ENCODE measurements at regions not wholly inside any gene's neighbourhood (a gene's known extent, or its start where the extent isn't known, plus 50 kb on each side); places are given as distances from the start of the nearest gene placed in this dataset.
A peak's percentile ranks its signal among the peaks of the same experiment; 100 is the strongest.

DNA sequence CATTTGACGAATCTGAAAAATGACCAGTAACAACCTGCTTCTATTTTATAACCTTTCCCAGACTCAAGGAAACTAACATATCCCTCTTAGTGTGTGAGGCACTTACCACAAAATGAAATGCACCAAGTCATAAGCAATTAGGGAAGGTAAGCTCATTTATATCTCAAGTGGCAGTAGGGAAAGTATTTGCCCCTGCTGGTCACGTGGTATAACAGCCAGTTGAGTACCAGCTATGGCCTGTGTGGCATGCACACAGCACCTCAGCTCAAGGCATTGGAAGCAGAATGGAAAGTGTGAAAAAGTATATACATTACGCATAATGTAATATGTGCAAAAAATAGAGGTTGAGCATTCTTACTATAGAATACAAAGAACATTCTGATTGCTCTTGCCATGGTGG lies 178.3 kb upstream of the GYPA start:
- POLR2A ChIA-PET: no interaction called here
- peaks cover 4% of the 10 kb centered on the region for H3K27me3 Mint-ChIP-seq
- no peaks in the 10 kb centered on the region for H3K4me1 Mint-ChIP-seq
- ATAC-seq (ENCODE audit: low read depth) (no peak), DNase-seq (no peak)
- peaks cover 3% of the 10 kb centered on the region for H3K9me3 Mint-ChIP-seq
- no peaks in the 10 kb centered on the region for H3K36me3 Mint-ChIP-seq
- no peak overlapping the region for H3K27ac Mint-ChIP-seq
- no peak overlapping the region for H3K4me3 Mint-ChIP-seq

DNA sequence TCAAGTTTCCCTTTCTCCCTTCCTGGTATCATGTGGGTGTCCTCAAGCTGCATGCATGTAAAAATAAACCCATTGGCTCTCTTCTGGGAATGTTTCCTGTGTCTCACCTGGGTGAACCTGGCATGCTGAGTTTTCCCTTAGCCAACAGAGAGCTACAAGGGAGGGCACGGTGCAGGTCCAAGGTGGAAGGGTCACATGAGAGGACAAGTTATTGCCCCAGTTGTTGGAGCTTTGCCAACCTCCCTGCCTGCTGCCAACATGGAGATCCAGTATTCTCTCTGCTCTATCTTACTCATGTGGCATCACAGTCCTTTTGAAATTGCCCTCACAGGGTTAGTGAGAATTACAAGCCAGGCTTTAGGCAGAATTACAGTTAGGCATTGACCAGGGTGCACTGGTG lies 196.1 kb upstream of the GYPA start:
- Mint-ChIP-seq H3K4me1 (peaks cover 17% of the 10 kb centered on the region), H3K36me3 (peaks cover 4% of the 10 kb centered on the region), H3K9me3 (peaks cover 10% of the 10 kb centered on the region), H3K27ac (no peak overlapping the region), H3K4me3 (no peak overlapping the region), H3K27me3 (no peaks in the 10 kb centered on the region)
- ATAC-seq (ENCODE audit: low read depth) (no peak), DNase-seq (no peak)
- POLR2A ChIA-PET: no interaction called here

GRCh38 chr4:144338148-144338547 lies 197.6 kb upstream of the GYPA start:
- no peak for DNase-seq
- Mint-ChIP-seq H3K4me1 (peaks cover 17% of the 10 kb centered on the region), H3K9me3 (peaks cover 10% of the 10 kb centered on the region), H3K27ac (no peak overlapping the region), H3K4me3 (peak overlapping the region; percentile 4), H3K27me3 (no peaks in the 10 kb centered on the region), H3K36me3 (peaks cover 4% of the 10 kb centered on the region)
- ATAC-seq (ENCODE audit: low read depth): peak; percentile 60
- POLR2A ChIA-PET: no interaction called here

DNA sequence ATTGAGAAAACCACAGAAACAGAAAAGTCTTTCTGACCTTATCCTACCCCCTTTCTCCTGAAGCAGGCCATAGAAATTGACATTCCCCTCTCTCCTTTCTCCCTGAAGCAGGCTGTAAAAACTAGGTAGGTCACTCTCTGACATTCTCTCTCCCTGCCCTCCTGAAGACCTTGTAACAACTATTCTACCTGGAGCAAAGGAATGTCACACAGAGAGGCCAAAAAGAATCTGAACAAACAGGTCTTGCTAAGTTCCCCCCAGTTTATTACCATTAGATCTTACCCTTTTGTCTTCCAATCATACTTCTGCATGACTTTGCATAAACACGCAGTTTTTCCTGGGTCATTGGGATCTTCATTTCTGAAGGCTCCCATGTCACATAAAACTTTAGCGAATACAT lies 198.3 kb upstream of the GYPA start:
- POLR2A ChIA-PET: no interaction called here
- no peak for DNase-seq
- Mint-ChIP-seq H3K9me3 (peaks cover 10% of the 10 kb centered on the region), H3K4me3 (no peak overlapping the region), H3K4me1 (peaks cover 17% of the 10 kb centered on the region), H3K36me3 (peaks cover 4% of the 10 kb centered on the region), H3K27me3 (no peaks in the 10 kb centered on the region), H3K27ac (no peak overlapping the region)
- ATAC-seq (ENCODE audit: low read depth): no peak

DNA sequence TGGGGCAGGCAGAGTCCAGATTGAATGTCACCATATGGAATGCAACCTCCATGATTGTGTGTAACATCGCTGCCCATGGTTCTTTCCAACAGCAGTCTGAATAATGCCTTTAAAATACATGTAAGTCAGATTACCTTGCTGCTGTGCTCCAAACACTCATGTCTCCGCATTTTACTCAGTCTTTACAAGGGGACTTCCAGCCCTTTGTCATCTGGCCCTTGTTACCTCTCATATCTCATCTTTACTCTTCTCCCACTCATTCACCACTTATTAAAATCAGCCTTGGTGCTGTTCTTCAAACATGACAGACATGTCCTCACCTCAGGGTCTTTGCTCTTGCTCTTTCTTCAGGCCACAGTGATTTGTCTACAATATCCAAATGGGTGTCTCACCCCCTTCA lies 200.4 kb upstream of the GYPA start:
- POLR2A ChIA-PET: no interaction called here
- DNase-seq (no peak), ATAC-seq (ENCODE audit: low read depth) (no peak)
- H3K4me1 Mint-ChIP-seq: peaks cover 17% of the 10 kb centered on the region
- H3K4me3 Mint-ChIP-seq: no peak overlapping the region
- H3K9me3 Mint-ChIP-seq: peaks cover 10% of the 10 kb centered on the region
- no peak overlapping the region for H3K27ac Mint-ChIP-seq
- H3K27me3 Mint-ChIP-seq: no peaks in the 10 kb centered on the region
- H3K36me3 Mint-ChIP-seq: peaks cover 4% of the 10 kb centered on the region

GRCh38 chr4:144342949-144343760 lies 202.6 kb upstream of the GYPA start:
- POLR2A ChIA-PET: no interaction called here
- ATAC-seq (ENCODE audit: low read depth): no peak
- no peak overlapping the region for H3K27ac Mint-ChIP-seq

GRCh38 chr4:144347121-144347520 lies 206.6 kb upstream of the GYPA start:
- Mint-ChIP-seq H3K36me3 (no peaks in the 10 kb centered on the region), H3K27me3 (no peaks in the 10 kb centered on the region), H3K9me3 (no peaks in the 10 kb centered on the region), H3K4me1 (no peaks in the 10 kb centered on the region), H3K4me3 (no peak overlapping the region), H3K27ac (no peak overlapping the region)
- ATAC-seq (ENCODE audit: low read depth): no peak
- no peak for DNase-seq
- POLR2A ChIA-PET: no interaction called here

More at GRCh38 chr4:144342949-144343760, 202.6 kb upstream of the GYPA start:
- Mint-ChIP-seq H3K36me3 (peaks cover 1% of the 10 kb centered on the region), H3K4me1 (peaks cover 8% of the 10 kb centered on the region), H3K4me3 (no peak overlapping the region), H3K9me3 (peaks cover 10% of the 10 kb centered on the region), H3K27me3 (no peaks in the 10 kb centered on the region)
- no peak for DNase-seq

GRCh38 chr4:144350706-144351105 lies 210.2 kb upstream of the GYPA start:
- no peak for ATAC-seq (ENCODE audit: low read depth)
- no peaks in the 10 kb centered on the region for H3K36me3 Mint-ChIP-seq
- H3K4me3 Mint-ChIP-seq: no peak overlapping the region
- H3K9me3 Mint-ChIP-seq: no peaks in the 10 kb centered on the region
- DNase-seq: no peak
- no peaks in the 10 kb centered on the region for H3K27me3 Mint-ChIP-seq
- H3K4me1 Mint-ChIP-seq: no peaks in the 10 kb centered on the region
- POLR2A ChIA-PET: no interaction called here
- no peak overlapping the region for H3K27ac Mint-ChIP-seq

DNA sequence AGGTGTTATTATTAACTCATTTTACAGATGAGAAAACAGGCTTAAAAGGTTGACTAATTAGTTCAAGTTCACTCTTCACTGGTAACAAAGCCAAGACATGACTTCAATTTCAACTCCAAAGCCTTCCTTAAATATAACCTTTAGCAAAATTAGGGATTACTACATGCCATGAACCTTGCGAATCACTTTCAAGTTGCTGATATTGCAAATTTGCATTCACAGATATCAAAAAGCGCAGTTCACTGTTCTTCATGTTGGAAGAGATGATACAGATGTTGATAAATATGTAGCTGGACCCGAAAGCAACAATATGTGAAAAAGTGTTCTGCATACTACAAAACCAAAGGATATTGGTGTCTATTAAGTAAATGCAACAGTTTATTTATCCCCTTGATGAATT lies 210.8 kb upstream of the GYPA start:
- H3K4me1 Mint-ChIP-seq: peaks cover 2% of the 10 kb centered on the region
- ATAC-seq (ENCODE audit: low read depth) (no peak), DNase-seq (no peak)
- POLR2A ChIA-PET: no interaction called here
- no peaks in the 10 kb centered on the region for H3K27me3 Mint-ChIP-seq
- H3K9me3 Mint-ChIP-seq: no peaks in the 10 kb centered on the region
- no peak overlapping the region for H3K4me3 Mint-ChIP-seq
- no peak overlapping the region for H3K27ac Mint-ChIP-seq
- H3K36me3 Mint-ChIP-seq: no peaks in the 10 kb centered on the region

GRCh38 chr4:144353292-144353691 lies 212.8 kb upstream of the GYPA start:
- DNase-seq (no peak), ATAC-seq (ENCODE audit: low read depth) (no peak)
- Mint-ChIP-seq H3K4me3 (no peak overlapping the region), H3K9me3 (no peaks in the 10 kb centered on the region), H3K36me3 (no peaks in the 10 kb centered on the region), H3K27me3 (peaks cover 7% of the 10 kb centered on the region), H3K4me1 (peaks cover 2% of the 10 kb centered on the region), H3K27ac (no peak overlapping the region)
- POLR2A ChIA-PET: no interaction called here

- no peaks in the 10 kb centered on the region for H3K9me3 Mint-ChIP-seq
- H3K27me3 Mint-ChIP-seq: peaks cover 7% of the 10 kb centered on the region
- peaks cover 2% of the 10 kb centered on the region for H3K4me1 Mint-ChIP-seq
- H3K27ac Mint-ChIP-seq: no peak overlapping the region
- H3K36me3 Mint-ChIP-seq: no peaks in the 10 kb centered on the region
- DNase-seq: no peak
- peak; percentile 36 for ATAC-seq (ENCODE audit: low read depth)
- POLR2A ChIA-PET: no interaction called here
- H3K4me3 Mint-ChIP-seq: no peak overlapping the region
These were observed 215.6 kb upstream of the GYPA start for GRCh38 chr4:144355811-144356757.

GRCh38 chr4:144356941-144357381 lies 216.4 kb upstream of the GYPA start:
- ATAC-seq (ENCODE audit: low read depth) (no peak), DNase-seq (no peak)
- Mint-ChIP-seq H3K36me3 (no peaks in the 10 kb centered on the region), H3K9me3 (no peaks in the 10 kb centered on the region), H3K4me3 (no peak overlapping the region), H3K27ac (no peak overlapping the region), H3K27me3 (peaks cover 7% of the 10 kb centered on the region), H3K4me1 (peaks cover 2% of the 10 kb centered on the region)
- POLR2A ChIA-PET: no interaction called here

DNA sequence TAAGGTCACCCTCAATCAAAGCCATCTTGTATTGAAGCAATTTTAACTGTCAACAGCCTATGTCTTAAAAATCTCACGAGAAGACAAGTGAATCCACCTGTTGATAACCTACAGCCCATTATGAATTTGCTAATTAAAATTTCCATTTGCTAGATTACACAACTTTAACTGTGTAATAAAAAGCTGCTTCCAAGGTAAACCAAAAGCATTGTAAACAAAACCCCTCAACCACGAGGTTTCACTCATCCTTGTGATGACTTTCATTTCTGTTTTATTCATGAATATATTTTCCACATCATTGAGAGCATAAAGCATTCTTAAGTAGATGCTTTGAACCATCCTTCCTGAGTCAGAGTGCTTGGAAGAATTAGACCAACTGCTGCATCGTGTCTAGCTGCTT lies 217.5 kb upstream of the GYPA start:
- Mint-ChIP-seq H3K36me3 (no peaks in the 10 kb centered on the region), H3K27ac (no peak overlapping the region), H3K4me3 (no peak overlapping the region), H3K9me3 (no peaks in the 10 kb centered on the region), H3K27me3 (peaks cover 7% of the 10 kb centered on the region), H3K4me1 (peaks cover 2% of the 10 kb centered on the region)
- DNase-seq (no peak), ATAC-seq (ENCODE audit: low read depth) (no peak)
- POLR2A ChIA-PET: no interaction called here
